Ishikawa (cell line): ENCODE measurements at regions not wholly inside any gene's neighbourhood (a gene's known extent, or its start where the extent isn't known, plus 50 kb on each side); places are given as distances from the start of the nearest gene placed in this dataset.

Experiments
- CEBPB ChIP-seq: IDR thresholded peaks from 2 replicates; pipeline ENCODE4 v1.6.1; 2012
- CREB1 ChIP-seq: IDR thresholded peaks from 2 replicates; pipeline ENCODE4 v1.6.1; 2012; ENCODE audit warnings: low read depth
- EGR1 ChIP-seq: IDR thresholded peaks from 2 replicates; pipeline ENCODE4 v1.6.1; 2012
- EP300 ChIP-seq: IDR thresholded peaks from 2 replicates; pipeline ENCODE4 v1.6.1; 2012; ENCODE audit warnings: borderline replicate concordance
- FOXM1 ChIP-seq: IDR thresholded peaks from 2 replicates; pipeline ENCODE4 v1.6.1; 2012; ENCODE audit warnings: low read depth, borderline replicate concordance
- MAX ChIP-seq: IDR thresholded peaks from 2 replicates; pipeline ENCODE4 v1.6.1; 2012
- NFIC ChIP-seq: IDR thresholded peaks from 2 replicates; pipeline ENCODE4 v1.6.1; 2012
- RAD21 ChIP-seq: IDR thresholded peaks from 2 replicates; pipeline ENCODE4 v1.6.1; 2012; ENCODE audit warnings: low read depth
- REST ChIP-seq: IDR thresholded peaks from 2 replicates; pipeline ENCODE4 v1.6.1; 2012; ENCODE audit warnings: low read depth, mild to moderate bottlenecking
- TAF1 ChIP-seq: IDR thresholded peaks from 2 replicates; pipeline ENCODE4 v1.6.1; 2012; ENCODE audit warnings: low read depth, mild to moderate bottlenecking
- TCF12 ChIP-seq: IDR thresholded peaks from 2 replicates; pipeline ENCODE4 v1.6.1; 2012; ENCODE audit warnings: low read depth
- TEAD4 ChIP-seq: IDR thresholded peaks from 2 replicates; pipeline ENCODE4 v1.6.1; 2012
- USF1 ChIP-seq: IDR thresholded peaks from 2 replicates; pipeline ENCODE4 v1.6.1; 2012
- YY1 ChIP-seq: IDR thresholded peaks from 2 replicates; pipeline ENCODE4 v1.6.1; 2012; ENCODE audit warnings: low read depth
- ZBTB7A ChIP-seq: IDR thresholded peaks from 2 replicates; pipeline ENCODE4 v1.6.1; 2012; ENCODE audit warnings: low read depth

- TF ChIP-seq EP300 (no peak), CREB1 (no peak)
Observed at GRCh38 chr16:26649381-26650045, 417.2 kb upstream of the C16orf82 start.

GRCh38 chr16:26651464-26651863, 415.3 kb upstream of the C16orf82 start:
- TF ChIP-seq CREB1 (no peak), FOXM1 (no peak), RAD21 (no peak), CEBPB (no peak), TCF12 (no peak), EP300 (no peak), TEAD4 (no peak), NFIC (no peak), TAF1 (no peak), YY1 (no peak), EGR1 (no peak), REST (no peak), ZBTB7A (no peak), MAX (no peak), USF1 (no peak)

GRCh38 chr16:26651884-26652283, 414.8 kb upstream of the C16orf82 start:
- TF ChIP-seq TCF12 (no peak), EP300 (no peak), RAD21 (no peak), NFIC (no peak), EGR1 (no peak), YY1 (no peak), CREB1 (no peak), REST (no peak), USF1 (no peak), TAF1 (no peak), TEAD4 (no peak), MAX (no peak), FOXM1 (no peak)

GRCh38 chr16:26658486-26658885, 408.2 kb upstream of the C16orf82 start:
- TF ChIP-seq RAD21 (no peak), TEAD4 (no peak), NFIC (no peak), CREB1 (no peak), TCF12 (no peak), FOXM1 (no peak), USF1 (no peak), MAX (no peak), REST (no peak), ZBTB7A (no peak), CEBPB (no peak), TAF1 (no peak)
